ENCODE measurements at regions not wholly inside any gene's neighbourhood (a gene's known extent, or its start where the extent isn't known, plus 50 kb on each side); places are given as distances from the start of the nearest gene placed in this dataset.

- DNase-seq (ENCODE audit: low read depth) = peak; percentile 90
Measured at GRCh38 chr5:98454904-98455303, 318.6 kb upstream of the RGMB start.

GRCh38 chr5:98455665-98456064 lies 317.8 kb upstream of the RGMB start:
- peak; percentile 34 for DNase-seq (ENCODE audit: low read depth)

GRCh38 chr5:98458004-98458403 lies 315.5 kb upstream of the RGMB start:
- peak; percentile 33 for DNase-seq (ENCODE audit: low read depth)

GRCh38 chr5:98458726-98459125 lies 314.7 kb upstream of the RGMB start:
- DNase-seq (ENCODE audit: low read depth) = no peak

- no peak for DNase-seq (ENCODE audit: low read depth)
Measured at GRCh38 chr5:98460536-98460935, 312.9 kb upstream of the RGMB start.

GRCh38 chr5:98461485-98461884 lies 312.0 kb upstream of the RGMB start:
- no peak for DNase-seq (ENCODE audit: low read depth)

GRCh38 chr5:98463222-98463621 lies 310.2 kb upstream of the RGMB start:
- no peak for DNase-seq (ENCODE audit: low read depth)

GRCh38 chr5:98463676-98464075 lies 309.8 kb upstream of the RGMB start:
- DNase-seq (ENCODE audit: low read depth) = no peak

GRCh38 chr5:98464737-98465330 lies 308.6 kb upstream of the RGMB start:
- no peak for DNase-seq (ENCODE audit: low read depth)

GRCh38 chr5:98468188-98468869 lies 305.1 kb upstream of the RGMB start:
- peak; percentile 90 for DNase-seq (ENCODE audit: low read depth)

- no peak for DNase-seq (ENCODE audit: low read depth)
Measured at GRCh38 chr5:98470747-98471146, 302.7 kb upstream of the RGMB start.

GRCh38 chr5:98471458-98471857 lies 302.0 kb upstream of the RGMB start:
- DNase-seq (ENCODE audit: low read depth) = no peak

GRCh38 chr5:98474216-98474615 lies 299.2 kb upstream of the RGMB start:
- no peak for DNase-seq (ENCODE audit: low read depth)

GRCh38 chr5:98474782-98475181 lies 298.7 kb upstream of the RGMB start:
- no peak for DNase-seq (ENCODE audit: low read depth)

- DNase-seq (ENCODE audit: low read depth) = no peak
Measured at GRCh38 chr5:98482321-98483300, 290.9 kb upstream of the RGMB start.

- DNase-seq (ENCODE audit: low read depth) = peak; percentile 63
Measured at GRCh38 chr5:98483301-98483685, 290.2 kb upstream of the RGMB start.

GRCh38 chr5:98489021-98489420 lies 284.4 kb upstream of the RGMB start:
- no peak for DNase-seq (ENCODE audit: low read depth)

GRCh38 chr5:98490348-98490747 lies 283.1 kb upstream of the RGMB start:
- DNase-seq (ENCODE audit: low read depth) = no peak

- DNase-seq (ENCODE audit: low read depth) = no peak
Measured at GRCh38 chr5:98492258-98492657, 281.2 kb upstream of the RGMB start.

GRCh38 chr5:98497418-98497817 lies 276.0 kb upstream of the RGMB start:
- no peak for DNase-seq (ENCODE audit: low read depth)

- DNase-seq (ENCODE audit: low read depth) = no peak
Measured at GRCh38 chr5:98498028-98498427, 275.4 kb upstream of the RGMB start.

- DNase-seq (ENCODE audit: low read depth) = no peak
Measured at GRCh38 chr5:98499892-98500291, 273.6 kb upstream of the RGMB start.

GRCh38 chr5:98500811-98501210 lies 272.7 kb upstream of the RGMB start:
- DNase-seq (ENCODE audit: low read depth) = no peak

All from amniotic epithelial cell (primary cell).